Right forelimb (tissue), 1 donor: ENCODE measurements at regions not wholly inside any gene's neighbourhood (a gene's known extent, or its start where the extent isn't known, plus 50 kb on each side); places are given as distances from the start of the nearest gene placed in this dataset.
"Not testable (repeated sequence)": the region's sequence is repeated elsewhere in the genome, so short reads cannot be mapped to it uniquely, and the experiment has no call there.

Source experiments
- DNase-seq: peaks from one replicate; pipeline ENCODE4 v3.0.0-alpha.2; 2018

GRCh38 chr6:81561071-81561564, 191.4 kb downstream of the TENT5A start:
- DNase-seq = no peak

GRCh38 chr6:81557811-81558210, 194.7 kb downstream of the TENT5A start:
- DNase-seq = no peak

DNA sequence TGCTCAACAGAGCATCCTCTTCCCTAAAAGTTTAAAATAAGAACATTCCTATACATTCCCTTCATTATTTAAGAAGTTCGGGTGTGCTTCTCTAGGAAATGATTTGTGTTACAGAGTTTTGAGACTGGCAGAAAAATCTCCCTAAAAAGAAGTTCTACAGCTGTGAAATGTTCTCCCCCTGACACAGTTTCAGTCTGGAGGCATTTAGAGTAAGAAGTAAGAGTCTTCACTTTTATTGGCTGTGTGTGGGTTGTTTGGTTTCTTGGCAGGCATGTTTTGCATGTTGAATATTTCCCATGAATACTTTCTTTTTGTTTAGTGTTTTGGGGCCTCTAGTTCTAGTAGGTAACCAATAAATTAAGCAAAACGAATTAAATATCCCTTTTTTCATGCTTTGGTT, 195.9 kb downstream of the TENT5A start:
- no peak for DNase-seq

DNA sequence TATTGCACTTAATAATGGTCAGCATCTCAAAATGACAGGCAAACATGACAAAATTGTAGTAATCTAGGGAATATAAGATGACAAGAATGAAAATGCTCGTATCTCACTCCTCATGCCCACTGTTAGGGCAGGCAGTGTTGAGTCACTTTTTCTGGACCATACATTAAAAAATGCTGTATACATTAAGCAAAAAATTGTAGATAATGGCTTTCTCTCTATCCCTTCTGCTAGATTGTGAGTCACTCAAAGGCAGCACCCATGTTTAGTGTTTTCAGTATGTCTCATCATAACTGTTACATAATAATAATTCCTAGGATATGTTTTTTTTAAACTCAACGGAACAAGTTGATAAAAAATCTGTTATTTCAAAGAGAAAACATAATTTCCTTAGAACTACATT, 199.3 kb downstream of the TENT5A start:
- DNase-seq = no peak

DNA sequence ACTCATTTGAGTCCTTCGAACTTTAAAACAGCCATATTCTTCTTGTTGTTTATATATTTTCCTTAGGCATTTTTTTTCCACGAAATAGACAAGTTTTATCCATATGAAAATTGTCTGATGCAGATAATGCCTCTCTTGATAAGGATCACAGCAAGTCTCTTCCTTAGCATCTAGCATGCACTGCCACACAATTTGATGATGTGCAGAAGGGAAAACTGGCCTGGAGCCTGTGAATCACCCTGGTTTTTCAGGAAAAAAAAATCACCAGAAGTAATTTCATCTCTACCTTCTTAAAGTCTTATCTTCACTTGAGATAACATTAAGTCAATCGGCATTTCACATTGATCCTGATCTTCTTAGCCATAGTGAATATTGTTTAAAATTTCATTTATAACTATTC, 199.8 kb downstream of the TENT5A start:
- no peak for DNase-seq

DNA sequence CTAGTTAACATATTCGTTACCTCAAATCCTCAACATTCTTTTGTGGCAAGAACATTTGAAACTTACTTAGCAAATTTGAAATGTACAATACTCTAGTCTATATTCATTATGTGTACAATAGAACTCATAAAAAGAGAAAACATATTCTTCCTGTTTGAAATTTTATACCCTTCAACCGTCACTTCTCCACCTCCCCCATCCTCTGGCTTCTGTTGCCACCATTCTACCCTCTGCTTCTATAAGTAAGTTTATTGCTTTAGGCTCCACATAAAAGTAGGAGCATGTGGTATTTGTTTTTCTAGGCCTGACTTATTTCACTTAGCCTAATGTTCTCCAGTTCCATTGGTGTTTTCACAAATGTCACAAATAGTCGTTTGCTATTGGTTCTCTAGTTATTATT, 205.3 kb downstream of the TENT5A start:
- DNase-seq = no peak

DNA sequence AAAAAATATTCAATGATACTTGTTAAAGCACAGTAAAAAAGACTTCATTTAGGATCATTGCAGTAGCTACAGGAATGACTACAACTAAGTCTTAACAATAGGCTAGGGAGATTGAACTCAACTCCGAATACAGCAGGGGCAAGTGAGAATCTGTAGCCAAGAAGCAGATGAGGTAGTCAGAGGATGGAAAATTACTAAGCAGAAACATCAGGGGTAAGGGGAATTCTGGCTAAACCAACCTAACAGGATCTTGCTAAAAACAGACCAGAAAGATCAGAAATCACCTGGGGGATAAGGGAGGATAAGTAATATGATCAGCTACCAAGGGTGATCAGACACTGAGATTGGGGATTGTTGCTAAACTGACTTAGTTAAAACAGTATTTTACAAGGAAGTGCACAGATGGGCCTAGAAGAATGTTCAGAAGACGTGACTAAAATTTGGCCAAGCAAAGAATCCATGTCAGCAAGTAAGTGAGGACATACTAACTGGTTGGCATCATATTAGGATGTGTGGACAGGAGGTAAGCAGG, 217.5 kb downstream of the TENT5A start:
- DNase-seq = no peak

DNA sequence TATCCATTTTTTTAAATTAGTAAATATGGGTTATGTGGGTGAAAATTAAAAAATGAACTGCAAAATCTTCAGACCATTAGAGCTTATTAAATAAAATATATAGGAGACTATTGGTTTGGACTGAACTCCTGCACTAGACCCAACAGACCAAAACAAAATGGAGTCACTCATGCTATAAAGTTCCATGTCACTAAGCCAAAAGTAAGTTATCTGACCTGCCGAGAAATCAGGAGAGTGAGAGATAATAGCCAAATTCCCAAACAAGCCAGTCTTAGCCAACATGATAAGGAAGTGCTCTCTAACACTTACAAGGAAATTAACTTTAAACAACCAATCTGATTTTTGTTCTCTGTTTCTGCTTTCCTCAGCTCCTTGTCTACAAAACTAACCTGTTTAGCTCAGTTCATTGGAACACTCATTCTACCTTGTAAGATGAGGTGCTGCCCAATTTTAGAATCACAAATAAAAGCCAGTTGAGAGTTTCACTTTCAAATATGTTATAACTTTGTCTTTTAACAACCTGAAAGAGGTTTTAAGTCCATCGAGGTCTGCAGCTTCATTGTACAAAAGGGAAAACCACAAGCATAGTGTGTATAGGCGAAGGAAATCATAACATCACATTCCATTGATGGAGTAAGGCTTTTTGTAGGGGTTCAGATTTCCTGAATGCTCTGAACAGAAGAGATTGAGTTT, 220.5 kb downstream of the TENT5A start:
- no peak for DNase-seq

- no peak for DNase-seq
Measured at GRCh38 chr6:81517455-81517854, 235.0 kb downstream of the TENT5A start.

- DNase-seq = no peak
Measured at GRCh38 chr6:81515562-81516453, 236.7 kb downstream of the TENT5A start.

GRCh38 chr6:81514195-81514594, 238.3 kb downstream of the TENT5A start:
- not testable (repeated sequence) for DNase-seq

DNA sequence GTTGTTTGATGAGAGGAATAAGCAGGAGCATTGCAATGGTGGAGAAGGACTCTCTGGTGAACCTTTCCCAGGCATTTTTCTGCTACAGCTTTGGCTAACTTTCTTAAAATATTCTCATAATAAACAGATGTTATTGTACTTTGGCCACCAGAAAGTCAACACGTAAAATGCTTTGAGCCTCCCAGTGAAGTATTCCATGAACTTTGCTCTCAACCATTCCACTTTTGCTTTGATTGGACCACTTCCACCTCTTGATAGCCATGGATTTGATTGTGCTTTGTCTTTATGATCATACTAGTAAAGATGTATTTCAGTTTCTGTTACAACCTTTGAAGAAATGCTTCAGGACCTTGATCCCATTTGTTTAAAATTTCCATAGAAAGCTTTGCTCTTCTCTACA, 241.1 kb downstream of the TENT5A start:
- DNase-seq = no peak

- DNase-seq = no peak
Measured at GRCh38 chr6:81495999-81496398, 256.5 kb downstream of the TENT5A start.

- DNase-seq = no peak
Measured at GRCh38 chr6:81491454-81492101, 260.9 kb downstream of the TENT5A start.

GRCh38 chr6:81487489-81487888, 265.0 kb downstream of the TENT5A start:
- no peak for DNase-seq

DNA sequence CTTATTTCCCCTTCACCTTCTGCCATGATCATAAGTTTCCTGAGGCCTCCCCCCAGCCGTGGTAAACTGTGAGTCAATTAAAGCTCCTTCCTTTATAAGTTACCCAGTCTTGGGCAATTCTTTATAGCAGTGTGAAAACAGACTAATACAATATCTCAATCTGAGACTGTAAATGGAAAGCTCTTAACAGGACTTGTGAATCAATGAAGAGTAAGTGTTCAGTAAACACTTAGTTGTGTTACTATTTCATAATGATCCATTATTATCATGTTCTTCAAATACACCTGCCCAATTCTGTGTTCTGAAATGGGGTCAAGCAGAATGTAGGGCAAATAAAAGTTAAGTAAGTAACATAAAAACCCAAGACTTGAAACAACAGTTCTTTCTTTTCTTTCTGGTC, 266.2 kb downstream of the TENT5A start:
- no peak for DNase-seq

GRCh38 chr6:81485395-81485794, 267.1 kb downstream of the TENT5A start:
- DNase-seq = no peak

- no peak for DNase-seq
Measured at GRCh38 chr6:81484251-81484650, 268.2 kb downstream of the TENT5A start.

- DNase-seq = no peak
Measured at GRCh38 chr6:81480139-81480538, 272.3 kb downstream of the TENT5A start.

- no peak for DNase-seq
Measured at GRCh38 chr6:81476881-81477280, 275.6 kb downstream of the TENT5A start.

GRCh38 chr6:81475646-81476045, 276.8 kb downstream of the TENT5A start:
- no peak for DNase-seq

DNA sequence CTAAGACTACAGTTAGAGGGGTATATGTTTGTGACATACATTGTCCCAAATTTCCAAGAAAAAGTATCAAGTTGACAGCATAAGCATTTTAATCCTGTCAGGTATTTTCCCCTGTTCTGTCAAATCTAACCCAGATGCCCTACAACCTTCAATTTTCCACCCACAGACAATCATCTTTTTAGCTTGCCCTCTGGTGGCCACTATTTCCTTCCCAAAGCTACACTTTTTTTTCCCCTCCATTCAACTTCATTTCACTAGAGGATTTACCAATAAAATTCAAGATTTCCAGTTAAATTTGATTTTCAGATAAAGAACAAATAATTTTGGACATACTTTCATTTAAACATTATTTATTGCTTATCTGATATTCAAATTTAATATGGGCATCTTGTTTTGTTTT, 286.6 kb downstream of the TENT5A start:
- no peak for DNase-seq

DNA sequence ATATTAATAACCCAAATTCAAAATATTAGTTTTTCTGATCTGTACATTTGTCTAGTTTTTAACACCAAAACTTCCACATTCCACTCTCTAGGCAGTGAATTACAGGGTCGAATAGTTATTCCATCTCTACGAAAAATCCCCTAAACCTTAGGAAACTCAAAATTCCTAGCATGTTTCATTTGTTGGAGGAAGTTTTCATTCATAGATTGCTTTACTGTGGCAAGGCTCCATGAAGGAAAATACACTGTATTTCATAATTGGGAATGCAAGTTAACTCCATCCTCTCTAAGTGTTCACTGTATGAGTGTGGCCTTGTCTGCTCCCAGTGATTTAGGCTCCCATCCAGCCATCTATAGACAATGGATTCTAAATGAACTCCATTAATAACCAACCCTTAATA, 296.1 kb downstream of the TENT5A start:
- DNase-seq = no peak
